ENCODE measurements at regions not wholly inside any gene's neighbourhood (a gene's known extent, or its start where the extent isn't known, plus 50 kb on each side); places are given as distances from the start of the nearest gene placed in this dataset.

DNA sequence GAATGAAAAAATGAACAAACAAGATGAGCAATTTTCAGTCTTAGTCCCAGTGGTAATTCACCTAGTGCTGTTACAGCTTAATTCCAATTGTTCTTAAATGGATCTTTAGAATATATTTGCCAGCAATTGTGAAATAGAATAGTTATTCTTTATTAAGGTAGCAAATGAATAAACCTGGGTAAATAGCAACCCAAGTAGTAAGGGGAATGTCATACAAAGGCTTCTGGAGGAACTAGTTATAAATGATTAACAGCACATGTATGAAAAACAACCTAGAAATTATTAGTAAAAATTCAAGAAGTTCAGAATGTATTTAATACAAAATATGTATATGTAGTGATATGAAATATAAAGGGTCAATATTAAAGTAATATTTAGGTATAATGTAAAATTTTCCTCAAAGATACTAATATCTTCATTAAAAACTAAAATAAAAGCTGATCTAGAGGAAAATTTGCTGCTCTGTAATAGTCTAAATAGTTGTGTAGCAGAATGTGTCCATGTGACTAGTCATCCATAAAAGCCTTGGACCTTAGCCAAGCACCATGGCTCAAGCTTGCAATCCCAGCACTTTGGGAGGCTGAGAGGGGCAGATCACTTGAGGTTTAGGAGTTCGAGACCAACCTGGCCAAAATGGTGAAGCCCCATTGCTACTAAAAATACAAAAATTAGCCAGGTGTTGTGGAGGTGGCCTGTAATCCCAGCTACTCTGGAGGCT, 535.9 kb upstream of the ATXN8OS start:
- DNase-seq (ENCODE audit: low spot score) = no peak

DNA sequence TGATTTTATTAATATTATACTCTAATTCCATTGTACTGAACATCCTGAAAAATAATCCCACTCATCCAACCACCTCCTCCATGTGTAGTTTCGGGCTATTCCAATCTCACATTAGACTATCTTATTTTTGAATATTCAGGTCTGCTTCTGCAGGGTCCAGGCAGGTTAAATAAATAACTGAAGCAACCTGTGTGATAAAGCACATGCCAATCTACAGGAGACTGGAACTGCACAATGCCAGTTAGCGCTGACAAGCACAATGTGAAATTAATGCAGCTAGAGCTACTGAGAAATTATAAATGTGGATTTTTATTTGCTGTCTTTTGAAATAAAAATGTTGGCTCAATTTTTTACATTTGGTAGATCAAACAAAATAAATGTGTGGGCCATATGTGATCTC, 540.1 kb upstream of the ATXN8OS start:
- no peak for DNase-seq (ENCODE audit: low spot score)

DNA sequence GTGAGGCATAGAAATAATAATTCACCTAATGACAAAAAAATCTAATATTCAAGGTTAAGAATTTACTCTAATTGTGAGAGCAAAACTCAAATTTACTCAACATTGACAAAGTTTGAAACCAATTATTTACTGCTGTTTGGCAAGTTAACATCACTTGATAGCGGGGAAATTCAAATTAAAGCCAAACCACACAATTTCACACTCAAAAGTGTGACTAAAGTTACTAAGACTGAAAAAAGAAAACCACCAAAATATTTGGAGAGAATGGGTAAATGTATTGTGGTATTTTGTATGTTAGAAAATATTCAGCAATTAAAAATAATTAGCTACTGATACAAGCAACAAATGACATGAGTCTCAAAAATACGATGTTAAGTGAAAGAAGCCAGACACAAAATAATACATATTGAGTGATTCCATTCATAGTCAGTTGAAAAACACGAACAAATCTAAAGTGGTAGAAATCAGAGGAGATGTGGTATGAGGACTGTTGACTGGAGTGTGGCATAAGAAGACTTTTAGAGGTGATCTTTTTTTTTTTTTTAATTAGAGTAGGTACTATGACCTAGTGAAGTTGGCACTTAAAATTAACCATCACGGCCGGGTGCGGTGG, 541.4 kb upstream of the ATXN8OS start:
- DNase-seq (ENCODE audit: low spot score) = no peak

DNA sequence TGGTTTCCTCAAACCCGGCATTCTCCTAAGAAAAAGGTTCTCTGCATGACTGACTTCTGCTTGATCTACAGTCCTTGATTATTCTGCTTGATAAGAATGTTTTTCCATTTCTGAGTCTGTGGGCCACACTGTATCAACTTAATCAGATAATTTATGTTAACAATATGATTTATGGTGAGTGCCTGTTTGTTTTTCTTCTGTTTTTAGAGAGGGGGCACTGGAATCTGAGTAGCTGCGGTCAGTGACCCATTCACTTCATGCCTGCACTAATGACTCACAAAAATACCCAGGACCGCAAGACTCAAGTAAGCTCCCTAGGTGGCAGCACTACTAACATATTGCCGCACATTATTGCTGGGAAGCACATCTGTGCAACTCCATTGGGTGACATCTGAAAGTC, 542.3 kb upstream of the ATXN8OS start:
- DNase-seq (ENCODE audit: low spot score) = peak; percentile 24

DNA sequence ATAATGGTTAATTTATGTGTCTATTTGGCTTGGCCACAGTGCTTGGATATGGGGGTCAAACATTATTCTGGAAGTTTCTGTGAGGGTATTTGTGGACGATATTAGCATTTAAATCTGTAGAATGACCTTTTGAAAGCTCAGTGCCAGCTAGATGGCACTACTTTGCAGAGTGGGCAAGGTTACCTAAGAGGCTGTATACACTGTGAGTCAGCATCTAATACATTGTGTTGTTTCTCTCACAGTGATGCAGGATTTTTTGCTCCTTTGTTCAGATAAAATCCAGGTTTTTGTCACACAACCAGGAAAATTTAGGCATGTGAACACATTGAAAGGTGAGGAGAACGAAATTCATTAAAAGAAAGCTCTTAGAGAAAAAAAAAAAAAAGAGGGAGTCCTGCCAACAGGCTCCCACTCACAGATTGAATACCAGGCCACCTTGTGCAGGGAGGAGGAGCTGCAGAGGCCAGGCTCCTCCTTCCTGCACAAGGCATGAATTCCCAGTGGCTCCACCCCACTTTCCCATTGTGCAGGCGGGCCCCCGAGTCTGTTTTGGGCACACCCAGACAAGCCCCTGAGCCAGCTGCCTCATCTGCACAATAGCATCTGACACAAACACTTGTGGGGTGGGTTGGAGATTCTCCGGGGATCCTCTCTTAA, 551.0 kb upstream of the ATXN8OS start:
- no peak for DNase-seq (ENCODE audit: low spot score)

GRCh38 chr13:69553976-69554375, 553.6 kb upstream of the ATXN8OS start:
- DNase-seq (ENCODE audit: low spot score) = no peak

DNA sequence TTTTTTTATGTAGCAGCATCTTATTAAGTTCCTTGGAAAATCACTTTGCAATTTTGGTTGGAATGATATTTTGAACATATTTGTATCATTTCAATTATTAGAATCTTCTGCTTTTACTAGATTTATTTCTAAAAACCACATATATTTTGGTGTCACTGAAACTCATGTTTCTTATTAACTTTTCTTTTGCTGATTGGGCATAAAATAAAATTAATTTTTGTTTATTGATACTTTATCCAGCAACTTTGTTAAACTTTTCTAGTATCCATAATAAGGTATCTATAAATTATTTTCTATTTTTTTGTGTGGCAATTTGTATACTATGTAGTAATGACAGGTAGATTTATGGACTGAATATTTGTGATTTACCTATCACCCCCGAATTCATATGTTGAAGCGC, 556.4 kb upstream of the ATXN8OS start:
- DNase-seq (ENCODE audit: low spot score) = no peak

GRCh38 chr13:69547780-69548179, 559.8 kb upstream of the ATXN8OS start:
- DNase-seq (ENCODE audit: low spot score) = no peak

- no peak for DNase-seq (ENCODE audit: low spot score)
Observed at GRCh38 chr13:69545551-69545950, 562.1 kb upstream of the ATXN8OS start.

DNA sequence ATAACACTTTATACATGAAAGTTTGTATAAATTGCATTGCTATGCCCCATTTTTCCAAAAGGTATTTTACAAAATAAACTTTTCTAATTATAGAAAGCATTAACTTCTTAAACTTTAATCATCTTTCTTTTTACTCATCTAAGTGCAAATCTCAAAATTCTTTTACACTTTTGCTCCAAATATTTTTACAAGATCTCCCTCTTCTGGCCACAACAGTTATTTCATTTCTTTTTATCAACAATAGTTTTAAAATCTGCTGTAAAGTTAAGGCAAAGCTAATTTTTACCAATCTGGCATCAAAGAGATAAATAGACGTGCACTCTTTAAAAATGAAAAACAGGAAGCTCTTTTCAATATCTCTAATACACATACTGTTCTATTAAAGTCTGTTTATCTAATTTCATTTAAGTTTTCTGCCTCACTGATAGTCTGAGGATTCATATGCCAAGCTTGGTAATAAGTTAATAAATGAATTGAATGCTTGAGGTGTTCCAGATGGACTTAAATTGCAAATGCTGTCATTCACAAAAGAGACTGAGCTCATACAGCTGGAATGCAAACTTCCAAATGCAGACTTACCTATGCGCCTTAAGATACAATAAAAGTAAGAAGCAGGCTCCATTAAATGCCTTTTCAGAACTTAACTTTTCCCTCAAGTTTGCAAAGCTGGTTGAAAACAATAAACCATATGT, 583.0 kb upstream of the ATXN8OS start:
- no peak for DNase-seq (ENCODE audit: low spot score)

- no peak for DNase-seq (ENCODE audit: low spot score)
Observed at GRCh38 chr13:69496981-69497380, 610.6 kb upstream of the ATXN8OS start.

GRCh38 chr13:69495096-69495495, 612.5 kb upstream of the ATXN8OS start:
- DNase-seq (ENCODE audit: low spot score) = no peak

DNA sequence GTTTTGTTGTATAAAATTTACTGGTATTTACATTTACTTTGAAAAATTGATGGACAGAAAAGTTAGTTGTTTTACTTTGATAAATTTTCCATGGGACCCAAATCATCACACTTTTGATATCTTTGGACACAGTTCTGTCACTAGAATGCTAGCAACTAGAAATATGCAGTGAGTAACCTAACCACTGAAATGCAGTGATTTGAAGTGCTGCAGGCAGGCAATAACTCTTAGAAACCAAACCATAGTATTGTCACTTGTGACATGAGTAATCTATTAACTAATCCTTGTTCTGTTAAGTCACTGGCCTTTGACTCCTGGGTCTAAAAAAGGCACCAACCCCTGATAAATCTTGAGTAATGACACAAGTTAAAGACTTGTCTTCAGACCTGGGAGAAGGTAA, 620.0 kb upstream of the ATXN8OS start:
- no peak for DNase-seq (ENCODE audit: low spot score)

DNA sequence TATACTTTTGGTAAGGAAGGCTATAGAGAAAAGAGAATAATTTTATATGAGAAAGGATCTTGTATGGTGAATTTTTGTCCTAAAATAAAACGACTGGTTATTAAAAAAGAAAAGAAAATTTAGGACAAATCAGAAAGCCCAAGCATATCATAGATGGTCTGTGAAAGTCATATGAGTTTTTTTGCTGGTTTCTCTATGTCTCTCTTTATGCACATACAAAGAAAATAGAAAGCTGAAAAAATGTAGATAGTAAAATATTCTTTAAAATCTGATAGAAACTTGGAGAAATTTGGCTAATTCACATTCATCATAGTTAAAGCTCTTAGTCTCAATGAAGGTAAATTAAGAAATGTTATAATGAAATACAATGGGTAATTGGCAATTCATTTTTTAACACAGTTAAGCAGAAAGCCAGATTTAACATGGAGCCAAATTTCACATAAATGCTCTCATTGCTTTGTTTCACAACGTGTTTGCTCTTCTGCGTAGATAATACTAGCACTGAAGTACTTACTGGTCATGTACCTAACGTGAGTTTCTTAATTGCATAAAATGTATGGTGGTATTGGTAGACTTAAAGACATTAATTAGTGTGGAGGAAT, 621.5 kb upstream of the ATXN8OS start:
- no peak for DNase-seq (ENCODE audit: low spot score)

DNA sequence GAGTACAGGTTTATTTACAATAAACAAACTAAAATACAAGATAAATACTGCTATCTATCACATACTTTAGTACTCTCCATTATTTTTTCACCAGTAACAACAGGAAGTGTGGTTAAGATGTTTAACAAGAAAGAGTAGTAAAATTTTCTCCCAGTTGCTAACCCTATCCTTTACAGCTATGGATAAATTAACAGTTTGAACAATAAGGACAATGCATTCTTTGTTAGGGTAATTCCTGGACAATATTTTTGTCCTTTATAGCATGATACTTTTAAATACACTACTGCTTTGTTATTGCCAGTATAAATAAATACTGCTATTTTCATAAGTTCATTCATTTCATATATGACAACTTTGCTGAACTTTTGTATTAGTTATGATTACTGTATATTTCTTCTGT, 630.2 kb upstream of the ATXN8OS start:
- no peak for DNase-seq (ENCODE audit: low spot score)

DNA sequence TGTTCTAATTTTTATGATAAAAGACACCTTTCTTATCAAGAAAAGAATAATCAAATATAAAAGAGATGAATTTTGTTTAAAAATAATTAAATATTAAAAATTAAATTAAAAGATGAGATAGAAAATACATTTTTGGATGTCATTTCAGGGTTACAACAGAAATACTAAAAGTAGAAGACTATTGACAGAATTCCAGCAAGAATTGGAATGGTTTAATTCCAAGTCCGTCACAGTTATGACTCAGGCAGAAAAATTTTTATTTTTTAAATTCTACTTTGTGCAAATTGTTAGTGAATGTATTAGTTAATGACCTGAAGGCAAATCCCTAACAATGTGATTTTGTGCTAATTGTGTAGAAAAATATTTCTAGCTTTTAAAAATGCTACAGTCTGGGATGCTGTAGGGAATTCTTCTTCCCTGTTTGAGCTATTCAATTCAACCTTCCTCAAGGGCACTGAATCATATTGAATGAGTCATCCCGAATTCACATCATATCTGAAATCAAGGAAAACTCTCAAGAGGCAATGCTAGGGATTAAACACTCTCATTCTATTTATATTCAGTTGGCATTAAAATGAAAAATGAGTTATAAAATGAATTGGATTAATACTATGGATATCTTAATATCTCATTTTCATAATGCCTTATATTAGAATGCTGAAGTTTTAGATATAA, 633.5 kb upstream of the ATXN8OS start:
- DNase-seq (ENCODE audit: low spot score) = no peak

- DNase-seq (ENCODE audit: low spot score) = no peak
Observed at GRCh38 chr13:69468624-69469023, 639.0 kb upstream of the ATXN8OS start.

GRCh38 chr13:69461397-69461796, 646.2 kb upstream of the ATXN8OS start:
- no peak for DNase-seq (ENCODE audit: low spot score)

GRCh38 chr13:69459346-69459745, 648.3 kb upstream of the ATXN8OS start:
- no peak for DNase-seq (ENCODE audit: low spot score)

DNA sequence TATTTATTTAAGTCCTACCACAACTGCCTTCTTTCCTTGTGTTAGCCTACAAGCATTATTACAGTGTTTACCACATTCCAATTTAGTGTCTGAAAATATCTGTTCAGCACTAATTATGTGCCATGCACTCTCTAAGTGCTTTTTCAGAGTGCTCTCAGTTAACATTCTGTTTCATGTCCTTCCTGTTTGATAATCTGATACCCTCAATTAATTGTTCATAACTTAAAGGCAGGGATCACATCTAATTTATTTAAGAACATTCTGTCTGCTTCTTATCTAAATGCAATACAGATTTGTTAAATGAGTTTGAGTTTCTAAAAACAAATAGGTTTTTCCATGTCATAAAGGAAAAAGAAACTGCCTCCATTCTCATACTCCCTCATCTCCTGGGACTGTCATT, 649.6 kb upstream of the ATXN8OS start:
- DNase-seq (ENCODE audit: low spot score) = no peak

- no peak for DNase-seq (ENCODE audit: low spot score)
Observed at GRCh38 chr13:69450245-69450644, 657.4 kb upstream of the ATXN8OS start.

DNA sequence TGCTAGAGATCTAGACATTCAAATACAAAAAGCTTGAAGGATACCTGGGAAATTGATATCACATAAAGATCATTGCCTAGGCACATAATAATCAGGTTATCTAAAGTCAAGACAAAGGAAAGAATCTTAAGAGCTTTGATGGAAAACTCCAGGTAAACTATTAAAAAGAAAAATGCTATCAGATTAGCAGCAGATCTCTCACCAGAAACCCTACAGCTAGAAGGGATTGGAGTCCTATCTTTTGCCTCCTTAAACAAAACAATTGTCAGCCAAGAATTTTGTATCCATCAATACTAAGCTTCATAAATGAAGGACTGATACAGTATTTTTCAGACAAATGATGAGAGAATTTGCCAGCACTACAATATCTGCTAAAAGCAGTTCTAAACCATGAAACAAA, 682.4 kb upstream of the ATXN8OS start:
- DNase-seq (ENCODE audit: low spot score) = no peak
